RWPE1 (cell line): ENCODE measurements at regions not wholly inside any gene's neighbourhood (a gene's known extent, or its start where the extent isn't known, plus 50 kb on each side); places are given as distances from the start of the nearest gene placed in this dataset.

Experiments used
- CTCF ChIA-PET: fragments of 350-600 bp; sonication (Branson Sonifier 250); formaldehyde crosslinking; extraction: SDS; loops from one replicate; lab custom pipeline; 2021; lab: Yijun Ruan, JAX
- POLR2A ChIA-PET: fragments of 400-600 bp; formaldehyde crosslinking; extraction: SDS; loops from one replicate; lab custom pipeline; 2020; ENCODE audit warnings: antibody characterized with exemption; ENCODE audit not compliant: low non-redundant PET; lab: Yijun Ruan, JAX
- DNase-seq: peaks from one replicate; pipeline ENCODE4 v3.0.0; 2012; ENCODE audit warnings: low spot score
- H3K27ac ChIP-seq: fragments of 450-650 bp; 2 replicates; pipeline ENCODE4 v1.5.1; 2017
- TF ChIP-seq, protein P1 (sequence below): fragments of 450-650 bp; conservative IDR thresholded peaks from 2 replicates; pipeline ENCODE4 v1.5.1; 2017; ENCODE audit warnings: low read depth, mild to moderate bottlenecking

DNA sequence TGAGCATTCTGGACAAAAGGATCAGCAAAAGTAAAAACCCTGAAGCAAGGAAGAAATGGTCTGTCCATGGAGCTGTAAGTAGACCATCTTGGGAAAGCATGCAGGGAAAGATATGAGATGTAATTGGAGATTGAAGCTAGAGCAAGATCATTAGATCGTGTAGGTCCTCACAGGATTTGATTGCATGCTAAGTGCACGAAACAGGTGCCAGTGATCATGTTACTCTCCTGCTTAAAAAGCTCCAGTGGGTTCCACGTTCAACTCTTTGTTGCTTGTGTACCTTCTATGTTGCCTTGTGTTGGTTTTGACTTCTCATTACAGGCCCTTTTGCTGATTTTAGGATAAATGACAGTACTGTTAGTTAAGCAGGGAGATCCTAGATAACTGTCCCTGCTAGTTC, 442.0 kb downstream of the DMRT2 start:
- H3K27ac ChIP-seq = no peak overlapping the region
- ChIA-PET CTCF (no interaction called here), POLR2A (no interaction called here)
- no peak for DNase-seq
- TF ChIP-seq, protein P1, sequence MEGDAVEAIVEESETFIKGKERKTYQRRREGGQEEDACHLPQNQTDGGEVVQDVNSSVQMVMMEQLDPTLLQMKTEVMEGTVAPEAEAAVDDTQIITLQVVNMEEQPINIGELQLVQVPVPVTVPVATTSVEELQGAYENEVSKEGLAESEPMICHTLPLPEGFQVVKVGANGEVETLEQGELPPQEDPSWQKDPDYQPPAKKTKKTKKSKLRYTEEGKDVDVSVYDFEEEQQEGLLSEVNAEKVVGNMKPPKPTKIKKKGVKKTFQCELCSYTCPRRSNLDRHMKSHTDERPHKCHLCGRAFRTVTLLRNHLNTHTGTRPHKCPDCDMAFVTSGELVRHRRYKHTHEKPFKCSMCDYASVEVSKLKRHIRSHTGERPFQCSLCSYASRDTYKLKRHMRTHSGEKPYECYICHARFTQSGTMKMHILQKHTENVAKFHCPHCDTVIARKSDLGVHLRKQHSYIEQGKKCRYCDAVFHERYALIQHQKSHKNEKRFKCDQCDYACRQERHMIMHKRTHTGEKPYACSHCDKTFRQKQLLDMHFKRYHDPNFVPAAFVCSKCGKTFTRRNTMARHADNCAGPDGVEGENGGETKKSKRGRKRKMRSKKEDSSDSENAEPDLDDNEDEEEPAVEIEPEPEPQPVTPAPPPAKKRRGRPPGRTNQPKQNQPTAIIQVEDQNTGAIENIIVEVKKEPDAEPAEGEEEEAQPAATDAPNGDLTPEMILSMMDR = no peak

DNA sequence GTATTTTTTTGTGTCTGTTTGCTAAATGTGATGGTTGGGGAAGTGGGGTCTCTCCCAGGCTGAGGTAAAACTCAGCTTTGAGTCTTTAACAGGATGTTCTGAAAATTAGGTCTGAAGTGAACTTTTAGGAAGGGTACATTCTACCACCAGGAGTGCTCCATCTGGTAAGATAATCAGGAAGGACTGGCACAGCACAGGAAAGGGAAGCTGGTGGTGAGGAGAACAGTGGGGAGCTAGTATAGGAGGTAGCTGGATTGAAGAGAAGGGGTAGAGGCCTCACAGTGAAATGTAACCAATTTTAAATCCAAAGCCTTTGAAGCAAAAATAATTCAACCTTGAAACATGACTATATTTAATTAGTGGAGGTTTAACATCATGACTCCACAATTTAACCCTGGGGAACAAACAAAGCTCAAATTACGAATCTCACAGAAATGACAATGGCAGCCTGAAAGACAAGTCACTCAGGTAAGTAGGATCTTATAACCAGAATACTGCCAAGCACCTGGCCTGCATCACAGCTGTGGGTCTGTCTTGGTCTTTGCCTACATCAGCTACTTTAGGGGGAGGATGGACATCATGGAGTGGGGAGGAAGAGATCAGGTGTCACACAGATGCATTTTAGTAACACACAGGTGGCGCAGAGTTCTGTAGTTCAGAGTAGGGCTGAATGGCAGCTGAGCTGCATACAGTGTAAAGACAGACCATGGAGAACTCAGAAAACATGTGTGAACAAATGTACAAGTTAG, 445.3 kb downstream of the DMRT2 start:
- ChIA-PET CTCF (no interaction called here), POLR2A (no interaction called here)
- no peak for DNase-seq
- TF ChIP-seq, protein P1 = no peak
- no peak overlapping the region for H3K27ac ChIP-seq

DNA sequence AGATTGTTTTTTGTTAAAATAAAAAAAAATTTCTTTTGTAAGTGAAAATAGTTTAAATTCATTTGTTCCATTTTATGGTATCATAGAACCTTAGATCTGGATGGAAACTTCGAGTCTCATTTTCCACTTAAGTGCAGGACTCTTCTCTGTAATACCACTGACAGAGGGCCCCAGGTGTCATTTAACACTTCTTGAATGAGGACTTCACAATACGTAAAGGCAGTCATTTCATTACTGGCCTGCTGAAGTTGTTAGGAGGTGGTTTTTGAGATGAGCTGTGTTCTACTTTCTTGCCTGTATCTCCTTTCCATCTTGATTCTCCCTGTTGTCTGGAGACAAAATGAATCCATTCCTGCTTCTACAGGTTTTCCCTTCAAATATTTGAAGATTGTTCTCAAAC, 455.3 kb downstream of the DMRT2 start:
- CTCF ChIA-PET = no interaction called here
- POLR2A ChIA-PET = no interaction called here
- DNase-seq = no peak
- TF ChIP-seq, protein P1 = no peak
- no peak overlapping the region for H3K27ac ChIP-seq

DNA sequence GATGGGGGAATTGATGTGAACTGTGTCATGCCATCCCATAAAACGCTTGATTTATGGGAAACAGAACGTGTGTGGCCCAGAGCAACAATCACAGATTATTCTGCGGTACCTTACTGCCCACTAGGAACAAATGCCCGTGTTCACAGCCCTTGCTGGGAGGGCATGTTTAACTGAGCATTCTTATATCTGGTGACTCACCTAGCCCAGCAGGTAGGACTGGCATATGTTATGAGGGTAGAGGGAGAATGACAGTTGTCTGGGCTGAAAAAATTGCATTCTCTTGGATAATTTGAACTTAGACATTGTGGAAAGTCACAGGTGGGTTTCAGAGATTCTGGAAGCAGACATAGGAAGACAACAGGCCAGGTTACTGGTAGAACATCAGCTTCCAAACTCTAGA, 460.6 kb downstream of the DMRT2 start:
- CTCF ChIA-PET = no interaction called here

DNA sequence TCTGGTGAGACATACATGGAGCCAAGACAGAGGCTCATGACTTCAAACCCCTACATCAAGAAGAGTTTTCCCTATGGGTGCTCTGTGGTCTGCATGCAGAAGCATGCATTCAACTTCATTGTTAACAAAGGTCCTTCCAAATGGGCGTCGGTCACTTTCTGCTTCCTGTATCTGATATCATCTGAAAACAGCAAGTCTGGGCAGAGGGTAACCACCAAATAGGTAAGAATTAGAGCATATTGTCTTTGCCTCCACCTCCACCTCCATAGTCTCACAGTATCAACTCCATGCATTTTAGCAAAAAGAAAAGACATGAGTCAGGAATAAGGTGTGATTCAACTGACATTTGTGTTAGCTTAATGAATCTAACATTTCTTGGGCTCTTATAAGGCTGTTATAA, 462.9 kb downstream of the DMRT2 start:
- ChIA-PET POLR2A (no interaction called here), CTCF (no interaction called here)
- H3K27ac ChIP-seq = no peak overlapping the region
- TF ChIP-seq, protein P1 = no peak
- DNase-seq = no peak

More for the DNA sequence above, 460.6 kb downstream of the DMRT2 start:
- TF ChIP-seq, protein P1 = no peak
- no peak for DNase-seq
- no peak overlapping the region for H3K27ac ChIP-seq
- POLR2A ChIA-PET = no interaction called here

DNA sequence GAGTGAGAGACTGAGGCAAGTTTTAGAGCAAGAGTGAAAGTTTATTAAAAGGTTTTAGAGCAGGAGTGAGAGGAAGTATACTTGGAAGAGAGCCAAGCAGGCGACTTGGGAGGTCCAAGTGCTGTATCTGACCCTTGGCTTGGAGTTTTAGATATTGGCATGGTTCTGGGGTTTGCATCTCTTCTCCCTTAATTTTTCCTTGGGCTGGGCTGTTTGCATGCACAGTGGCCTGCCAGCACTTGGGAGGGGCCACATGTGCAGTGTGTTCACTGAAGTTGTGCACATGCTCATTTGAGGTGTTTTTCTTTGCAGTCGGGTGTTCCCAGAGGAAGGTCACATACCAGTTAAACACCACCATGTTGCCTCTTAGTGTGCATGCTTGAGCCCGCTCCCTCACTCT, 464.1 kb downstream of the DMRT2 start:
- no peak overlapping the region for H3K27ac ChIP-seq
- POLR2A ChIA-PET = no interaction called here
- no peak for DNase-seq
- CTCF ChIA-PET = no interaction called here
- TF ChIP-seq, protein P1 = no peak
